Duodenal mucosa (tissue), 2 donors: ENCODE measurements at regions not wholly inside any gene's neighbourhood (a gene's known extent, or its start where the extent isn't known, plus 50 kb on each side); places are given as distances from the start of the nearest gene placed in this dataset.
A peak's percentile ranks its signal among the peaks of the same experiment; 100 is the strongest.

Experiments used
- H3K27ac ChIP-seq: one replicate; pipeline ENCODE4 v1.7.0; 2013; ENCODE audit warnings: low read depth, low read length
- H3K27me3 ChIP-seq, 2 donors: one replicate each; pipeline ENCODE4 v1.7.0; 2013; ENCODE audit warnings: low read length in 2 of 2, control low read depth in 1 of 2; ENCODE audit not compliant: insufficient read depth in 2 of 2, control insufficient read depth in 1 of 2
- H3K36me3 ChIP-seq, 2 donors: one replicate each; pipeline ENCODE4 v1.7.0; 2013; ENCODE audit warnings: low read length in 2 of 2, control low read depth in 1 of 2; ENCODE audit not compliant: insufficient read depth in 2 of 2, control insufficient read depth in 1 of 2
- H3K4me1 ChIP-seq, 2 donors: one replicate each; pipeline ENCODE4 v1.7.0; 2013; ENCODE audit warnings: low read length in 2 of 2, control low read depth in 1 of 2; ENCODE audit not compliant: insufficient read depth in 2 of 2, control insufficient read depth in 1 of 2
- H3K4me3 ChIP-seq, 2 donors: one replicate each; pipeline ENCODE4 v1.7.0; 2013; ENCODE audit warnings: low read length in 2 of 2, low read depth in 1 of 2
- H3K9ac ChIP-seq, 2 donors: one replicate each; pipeline ENCODE4 v1.7.0; 2013; ENCODE audit warnings: low read length in 2 of 2, low read depth in 1 of 2
- H3K9me3 ChIP-seq, 2 donors: one replicate each; pipeline ENCODE4 v1.7.0; 2013; ENCODE audit warnings: low read length in 2 of 2, control low read depth in 1 of 2; ENCODE audit not compliant: control insufficient read depth in 1 of 2

DNA sequence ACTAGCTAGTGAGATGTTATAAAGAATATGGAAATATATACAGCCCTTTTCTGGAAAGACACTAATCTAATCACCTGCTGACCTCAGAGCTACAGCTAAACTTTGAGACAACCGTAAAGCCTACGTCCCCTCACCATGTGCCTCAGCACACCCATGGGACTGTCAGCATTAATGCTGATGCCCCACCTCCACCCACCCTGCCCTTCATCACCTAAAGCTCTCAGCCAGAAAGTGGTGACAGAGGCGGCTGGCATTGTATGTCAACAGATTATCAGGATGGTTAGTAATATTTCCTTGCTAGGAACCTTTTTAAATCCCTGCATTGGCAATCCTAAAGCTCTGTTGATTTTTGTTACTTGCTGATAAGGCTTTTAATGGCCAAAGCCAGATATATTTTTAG, 1177.9 kb downstream of the DIAPH3 start:
- no peaks in the 10 kb centered on the region for H3K27me3 ChIP-seq
- no peaks in the 10 kb centered on the region for H3K4me1 ChIP-seq
- peaks cover 0 to 4% of the 10 kb centered on the region in 2 donors for H3K9me3 ChIP-seq
- no peak overlapping the region for H3K9ac ChIP-seq
- H3K27ac ChIP-seq = no peak overlapping the region
- no peaks in the 10 kb centered on the region for H3K36me3 ChIP-seq
- H3K4me3 ChIP-seq = no peak overlapping the region

GRCh38 chr13:58989556-58989955, 1174.2 kb downstream of the DIAPH3 start:
- no peak overlapping the region for H3K4me3 ChIP-seq
- H3K9ac ChIP-seq = no peak overlapping the region
- no peaks in the 10 kb centered on the region for H3K27me3 ChIP-seq
- H3K27ac ChIP-seq = no peak overlapping the region
- H3K9me3 ChIP-seq = no peaks in the 10 kb centered on the region
- no peaks in the 10 kb centered on the region for H3K36me3 ChIP-seq
- H3K4me1 ChIP-seq = no peaks in the 10 kb centered on the region

DNA sequence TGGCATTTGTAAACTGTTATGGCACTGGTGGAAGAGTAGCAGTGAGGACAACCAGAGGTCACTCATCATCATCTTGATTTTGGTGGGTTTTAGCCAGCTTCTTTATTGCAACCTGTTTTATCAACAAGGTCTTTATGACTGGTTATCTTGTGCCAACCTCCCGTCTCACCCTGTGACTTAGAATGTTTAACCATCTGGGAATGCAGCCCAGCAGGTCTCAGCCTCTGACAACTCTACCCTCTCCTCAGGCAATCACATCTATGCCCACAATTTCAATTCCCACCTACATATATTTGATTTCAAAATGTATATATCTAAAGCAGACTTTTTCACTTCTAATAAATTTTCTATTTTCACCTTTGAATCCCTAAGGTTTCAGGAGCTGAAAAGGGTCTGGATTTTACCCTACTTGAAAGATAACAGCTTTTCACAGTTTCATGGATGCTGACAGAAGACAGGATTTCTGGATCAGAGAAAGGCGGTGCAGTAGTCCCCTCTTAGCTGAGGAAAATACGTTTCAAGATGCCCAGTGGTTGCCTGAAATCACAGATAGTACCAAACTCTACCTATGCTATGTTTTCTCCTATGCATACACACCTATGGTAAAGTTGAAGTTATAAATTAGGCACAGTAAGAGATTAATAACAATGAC, 1171.8 kb downstream of the DIAPH3 start:
- Histone ChIP-seq H3K27me3 (no peaks in the 10 kb centered on the region), H3K9me3 (no peaks in the 10 kb centered on the region), H3K4me1 (no peaks in the 10 kb centered on the region), H3K27ac (no peak overlapping the region), H3K9ac (no peak overlapping the region), H3K36me3 (no peaks in the 10 kb centered on the region), H3K4me3 (peak overlapping the region; percentile 15 to 26)

GRCh38 chr13:58992478-58993042, 1171.2 kb downstream of the DIAPH3 start:
- Histone ChIP-seq H3K9ac (no peak overlapping the region), H3K36me3 (no peaks in the 10 kb centered on the region), H3K27me3 (no peaks in the 10 kb centered on the region), H3K4me3 (peak overlapping the region; percentile 15 to 26), H3K4me1 (no peaks in the 10 kb centered on the region), H3K27ac (no peak overlapping the region), H3K9me3 (no peaks in the 10 kb centered on the region)

- H3K9me3 ChIP-seq = no peaks in the 10 kb centered on the region
- H3K27ac ChIP-seq = no peak overlapping the region
- no peaks in the 10 kb centered on the region for H3K4me1 ChIP-seq
These were observed 1169.7 kb downstream of the DIAPH3 start for GRCh38 chr13:58994077-58994476.

GRCh38 chr13:58994777-58995176, 1169.0 kb downstream of the DIAPH3 start:
- H3K4me1 ChIP-seq = no peaks in the 10 kb centered on the region
- no peak overlapping the region for H3K4me3 ChIP-seq
- H3K9ac ChIP-seq = no peak overlapping the region
- no peaks in the 10 kb centered on the region for H3K9me3 ChIP-seq
- H3K27ac ChIP-seq = no peak overlapping the region
- H3K36me3 ChIP-seq = no peaks in the 10 kb centered on the region
- no peaks in the 10 kb centered on the region for H3K27me3 ChIP-seq

More at GRCh38 chr13:58994077-58994476, 1169.7 kb downstream of the DIAPH3 start:
- Histone ChIP-seq H3K27me3 (no peaks in the 10 kb centered on the region), H3K4me3 (no peak overlapping the region), H3K9ac (no peak overlapping the region), H3K36me3 (no peaks in the 10 kb centered on the region)

- Histone ChIP-seq H3K36me3 (no peaks in the 10 kb centered on the region), H3K27me3 (no peaks in the 10 kb centered on the region), H3K27ac (no peak overlapping the region), H3K4me1 (no peaks in the 10 kb centered on the region), H3K4me3 (no peak overlapping the region), H3K9me3 (no peaks in the 10 kb centered on the region), H3K9ac (no peak overlapping the region)
These were observed 1165.0 kb downstream of the DIAPH3 start for GRCh38 chr13:58998716-58999115.

DNA sequence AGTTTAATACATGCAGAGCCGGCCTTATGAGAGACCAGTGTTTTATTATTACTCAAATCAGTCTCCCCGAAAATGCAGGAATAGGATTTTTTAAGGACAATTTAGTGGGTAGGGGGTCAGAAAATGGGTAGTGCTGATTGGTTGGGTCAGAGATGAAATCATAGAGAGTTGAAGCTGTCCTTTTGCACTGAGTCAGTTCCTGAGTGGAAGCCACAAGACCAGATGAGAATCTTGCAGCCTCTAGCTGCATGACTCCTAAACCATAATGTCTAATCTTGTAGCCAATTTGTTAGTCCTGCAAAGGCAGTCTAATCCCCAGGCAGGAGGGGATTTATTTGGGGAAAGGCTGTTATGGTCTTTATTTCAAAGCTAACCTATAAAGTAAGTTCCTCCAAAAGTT, 1163.9 kb downstream of the DIAPH3 start:
- Histone ChIP-seq H3K36me3 (no peaks in the 10 kb centered on the region), H3K4me3 (no peak overlapping the region), H3K27me3 (no peaks in the 10 kb centered on the region), H3K9ac (no peak overlapping the region), H3K27ac (no peak overlapping the region), H3K4me1 (no peaks in the 10 kb centered on the region), H3K9me3 (no peaks in the 10 kb centered on the region)

DNA sequence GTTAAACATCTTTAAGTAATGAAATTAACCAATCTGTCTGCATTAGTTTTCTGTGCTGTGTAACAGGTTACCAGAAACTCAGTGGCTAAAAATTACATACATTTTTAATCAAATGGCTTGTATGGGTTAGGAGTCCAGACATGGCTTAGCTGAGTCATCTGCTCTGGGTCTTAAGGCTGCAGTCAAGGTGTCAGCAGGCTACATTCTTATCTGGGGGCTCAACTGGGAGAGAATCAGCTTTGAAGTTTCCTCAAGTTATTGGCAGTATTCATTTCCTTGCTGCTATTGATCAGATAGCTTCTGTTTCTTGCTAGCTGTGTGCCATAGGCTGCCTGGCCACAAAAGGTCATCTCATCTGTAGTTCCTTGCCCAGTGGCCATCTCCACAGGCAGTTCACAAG, 1163.0 kb downstream of the DIAPH3 start:
- no peak overlapping the region for H3K9ac ChIP-seq
- no peak overlapping the region for H3K27ac ChIP-seq
- no peaks in the 10 kb centered on the region for H3K36me3 ChIP-seq
- no peaks in the 10 kb centered on the region for H3K27me3 ChIP-seq
- H3K9me3 ChIP-seq = no peaks in the 10 kb centered on the region
- no peak overlapping the region for H3K4me3 ChIP-seq
- no peaks in the 10 kb centered on the region for H3K4me1 ChIP-seq

- H3K9me3 ChIP-seq = no peaks in the 10 kb centered on the region
- H3K27ac ChIP-seq = no peak overlapping the region
- H3K4me1 ChIP-seq = no peaks in the 10 kb centered on the region
These were observed 1151.0 kb downstream of the DIAPH3 start for GRCh38 chr13:59012731-59013130.

More at GRCh38 chr13:59012731-59013130, 1151.0 kb downstream of the DIAPH3 start:
- H3K9ac ChIP-seq = no peak overlapping the region
- no peaks in the 10 kb centered on the region for H3K36me3 ChIP-seq
- no peak overlapping the region for H3K4me3 ChIP-seq
- H3K27me3 ChIP-seq = no peaks in the 10 kb centered on the region
